Activated T-helper 17 cell treated with anti-CD3 and anti-CD28 coated beads, Interleukin-2, amount 50 U/mL, for 72 hours (primary cell): ENCODE measurements at regions not wholly inside any gene's neighbourhood (a gene's known extent, or its start where the extent isn't known, plus 50 kb on each side); places are given as distances from the start of the nearest gene placed in this dataset.

Experiments
- ATAC-seq: fragments of 150-1000 bp; cut with Tn5 transposase; replicated peaks from 2 replicates; pipeline ENCODE4 v1.10.0; 2021; ENCODE audit warnings: mild to moderate bottlenecking, moderate library complexity
- H3K27ac Mint-ChIP-seq: one replicate; pipeline ENCODE4 v1.8.0; 2022; ENCODE audit warnings: mixed read lengths
- H3K27me3 Mint-ChIP-seq: one replicate; pipeline ENCODE4 v1.8.0; 2022; ENCODE audit warnings: mixed read lengths
- H3K36me3 Mint-ChIP-seq: one replicate; pipeline ENCODE4 v1.8.0; 2022; ENCODE audit warnings: low read depth, mild to moderate bottlenecking, mixed read lengths
- H3K4me1 Mint-ChIP-seq: one replicate; pipeline ENCODE4 v1.8.0; 2022; ENCODE audit warnings: mixed read lengths
- H3K4me3 Mint-ChIP-seq: one replicate; pipeline ENCODE4 v1.8.0; 2022; ENCODE audit warnings: mild to moderate bottlenecking, mixed read lengths
- H3K9me3 Mint-ChIP-seq: one replicate; pipeline ENCODE4 v1.8.0; 2022; ENCODE audit warnings: mixed read lengths

DNA sequence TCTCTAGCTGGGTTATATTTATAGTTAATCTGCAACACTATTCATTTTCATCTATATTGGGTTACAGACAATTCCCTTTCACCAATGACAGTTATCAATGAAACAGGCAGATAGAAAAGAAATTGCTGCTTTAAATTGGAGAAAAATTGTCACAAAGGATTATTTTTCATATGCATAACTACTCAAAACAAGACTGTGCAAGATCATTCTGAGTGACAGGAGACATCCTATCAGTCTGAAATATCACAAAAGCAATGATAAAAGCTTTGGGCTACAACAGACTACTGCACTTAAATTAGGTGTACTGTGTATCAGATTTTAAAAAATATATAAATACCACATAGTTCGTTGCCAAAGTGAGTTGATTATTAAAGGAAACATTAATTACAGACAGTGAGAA is 722.6 kb downstream of the ARAP2 start:
- H3K27ac Mint-ChIP-seq: no peak overlapping the region
- H3K36me3 Mint-ChIP-seq: no peaks in the 10 kb centered on the region
- no peaks in the 10 kb centered on the region for H3K4me1 Mint-ChIP-seq
- no peak overlapping the region for H3K4me3 Mint-ChIP-seq
- no peak for ATAC-seq
- no peaks in the 10 kb centered on the region for H3K27me3 Mint-ChIP-seq
- H3K9me3 Mint-ChIP-seq: peaks cover 4% of the 10 kb centered on the region

DNA sequence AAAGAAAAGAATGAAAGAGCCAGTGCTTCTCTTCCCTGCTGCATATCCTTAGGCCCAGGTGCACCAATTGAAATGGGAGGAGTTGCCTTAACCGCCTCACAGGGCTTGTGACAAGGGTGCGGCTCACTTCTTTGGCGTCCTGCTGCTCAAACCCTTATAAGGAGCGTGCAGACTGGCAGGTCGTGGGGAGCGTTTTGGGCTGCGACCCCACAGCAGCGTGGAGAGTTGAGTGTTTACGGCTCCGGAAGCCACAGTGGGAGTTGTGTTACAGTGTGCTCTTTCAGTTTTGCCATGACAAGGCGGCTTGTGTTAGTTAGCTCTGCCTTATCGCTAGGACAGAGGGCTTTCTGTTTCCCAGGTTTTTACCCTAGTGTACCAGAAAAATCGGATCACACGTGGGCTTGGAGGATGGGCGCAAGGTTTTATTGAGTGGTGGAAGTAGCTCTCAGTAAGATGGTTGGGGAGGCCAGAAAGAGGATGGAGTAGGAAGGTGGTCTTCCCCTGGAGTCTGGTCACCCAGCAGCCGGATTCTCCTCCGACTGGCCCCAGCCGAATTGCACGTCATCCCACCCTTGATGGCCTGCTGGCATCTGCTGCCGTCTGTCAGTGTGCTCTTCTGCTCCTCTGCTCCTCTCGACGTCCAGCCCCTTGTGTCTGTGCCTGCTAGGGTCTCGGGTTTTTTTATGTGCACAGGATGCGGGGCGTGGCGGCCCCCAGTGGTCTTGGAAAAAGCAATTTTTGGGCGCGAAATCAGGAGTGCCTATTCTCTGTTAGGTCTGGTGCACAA is 718.9 kb downstream of the ARAP2 start:
- H3K4me3 Mint-ChIP-seq: no peak overlapping the region
- peaks cover 7% of the 10 kb centered on the region for H3K9me3 Mint-ChIP-seq
- no peak overlapping the region for H3K27ac Mint-ChIP-seq
- no peaks in the 10 kb centered on the region for H3K27me3 Mint-ChIP-seq
- no peaks in the 10 kb centered on the region for H3K36me3 Mint-ChIP-seq
- no peak for ATAC-seq
- no peaks in the 10 kb centered on the region for H3K4me1 Mint-ChIP-seq

GRCh38 chr4:35526456-35526855 is 717.9 kb downstream of the ARAP2 start:
- Mint-ChIP-seq H3K36me3 (no peaks in the 10 kb centered on the region), H3K4me1 (no peaks in the 10 kb centered on the region), H3K27ac (no peak overlapping the region), H3K9me3 (peaks cover 3% of the 10 kb centered on the region), H3K27me3 (no peaks in the 10 kb centered on the region), H3K4me3 (no peak overlapping the region)
- ATAC-seq: no peak

- H3K36me3 Mint-ChIP-seq: no peaks in the 10 kb centered on the region
- H3K4me3 Mint-ChIP-seq: no peak overlapping the region
- H3K4me1 Mint-ChIP-seq: no peaks in the 10 kb centered on the region
- no peaks in the 10 kb centered on the region for H3K27me3 Mint-ChIP-seq
- H3K27ac Mint-ChIP-seq: no peak overlapping the region
- no peak for ATAC-seq
- H3K9me3 Mint-ChIP-seq: peaks cover 3% of the 10 kb centered on the region
Observed at GRCh38 chr4:35534962-35535361, 709.4 kb downstream of the ARAP2 start.

GRCh38 chr4:35538807-35539206 is 705.5 kb downstream of the ARAP2 start:
- H3K27me3 Mint-ChIP-seq: no peaks in the 10 kb centered on the region
- H3K36me3 Mint-ChIP-seq: no peaks in the 10 kb centered on the region
- no peaks in the 10 kb centered on the region for H3K4me1 Mint-ChIP-seq
- H3K4me3 Mint-ChIP-seq: no peak overlapping the region
- peaks cover 4% of the 10 kb centered on the region for H3K9me3 Mint-ChIP-seq
- H3K27ac Mint-ChIP-seq: no peak overlapping the region
- ATAC-seq: no peak

GRCh38 chr4:35539404-35540055 is 704.8 kb downstream of the ARAP2 start:
- no peak overlapping the region for H3K27ac Mint-ChIP-seq
- no peaks in the 10 kb centered on the region for H3K36me3 Mint-ChIP-seq
- no peak overlapping the region for H3K4me3 Mint-ChIP-seq
- no peak for ATAC-seq
- H3K9me3 Mint-ChIP-seq: peaks cover 4% of the 10 kb centered on the region
- no peaks in the 10 kb centered on the region for H3K4me1 Mint-ChIP-seq
- H3K27me3 Mint-ChIP-seq: no peaks in the 10 kb centered on the region

- no peak for ATAC-seq
- no peaks in the 10 kb centered on the region for H3K4me1 Mint-ChIP-seq
- H3K36me3 Mint-ChIP-seq: no peaks in the 10 kb centered on the region
- peaks cover 4% of the 10 kb centered on the region for H3K9me3 Mint-ChIP-seq
- no peak overlapping the region for H3K4me3 Mint-ChIP-seq
- H3K27ac Mint-ChIP-seq: no peak overlapping the region
- H3K27me3 Mint-ChIP-seq: no peaks in the 10 kb centered on the region
Observed at GRCh38 chr4:35541146-35541887, 703.0 kb downstream of the ARAP2 start.

DNA sequence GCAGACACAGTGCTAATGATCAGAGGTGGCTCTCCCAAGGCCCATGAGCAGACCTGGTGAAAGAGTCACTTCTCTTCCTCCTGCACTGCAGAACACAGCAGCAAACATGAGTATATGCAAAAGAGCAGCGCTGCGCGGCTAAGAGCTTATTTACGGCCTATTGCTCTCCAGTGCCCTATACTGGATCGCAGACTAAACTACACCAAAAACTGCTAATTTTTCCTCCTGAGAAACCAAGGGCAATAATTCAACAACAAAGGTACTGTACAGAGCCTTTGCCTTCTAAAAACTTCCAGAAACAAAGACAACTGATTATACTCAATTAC is 702.5 kb downstream of the ARAP2 start:
- H3K4me1 Mint-ChIP-seq: no peaks in the 10 kb centered on the region
- H3K27ac Mint-ChIP-seq: no peak overlapping the region
- no peak for ATAC-seq
- H3K27me3 Mint-ChIP-seq: no peaks in the 10 kb centered on the region
- H3K36me3 Mint-ChIP-seq: no peaks in the 10 kb centered on the region
- H3K9me3 Mint-ChIP-seq: peaks cover 4% of the 10 kb centered on the region
- H3K4me3 Mint-ChIP-seq: no peak overlapping the region

GRCh38 chr4:35548921-35549320 is 695.4 kb downstream of the ARAP2 start:
- Mint-ChIP-seq H3K4me3 (no peak overlapping the region), H3K36me3 (no peaks in the 10 kb centered on the region), H3K9me3 (no peaks in the 10 kb centered on the region), H3K27me3 (no peaks in the 10 kb centered on the region), H3K27ac (no peak overlapping the region), H3K4me1 (no peaks in the 10 kb centered on the region)
- no peak for ATAC-seq

- Mint-ChIP-seq H3K36me3 (no peaks in the 10 kb centered on the region), H3K27ac (no peak overlapping the region), H3K27me3 (no peaks in the 10 kb centered on the region), H3K4me1 (no peaks in the 10 kb centered on the region), H3K4me3 (no peak overlapping the region), H3K9me3 (no peaks in the 10 kb centered on the region)
- no peak for ATAC-seq
Observed at GRCh38 chr4:35556387-35556786, 687.9 kb downstream of the ARAP2 start.

DNA sequence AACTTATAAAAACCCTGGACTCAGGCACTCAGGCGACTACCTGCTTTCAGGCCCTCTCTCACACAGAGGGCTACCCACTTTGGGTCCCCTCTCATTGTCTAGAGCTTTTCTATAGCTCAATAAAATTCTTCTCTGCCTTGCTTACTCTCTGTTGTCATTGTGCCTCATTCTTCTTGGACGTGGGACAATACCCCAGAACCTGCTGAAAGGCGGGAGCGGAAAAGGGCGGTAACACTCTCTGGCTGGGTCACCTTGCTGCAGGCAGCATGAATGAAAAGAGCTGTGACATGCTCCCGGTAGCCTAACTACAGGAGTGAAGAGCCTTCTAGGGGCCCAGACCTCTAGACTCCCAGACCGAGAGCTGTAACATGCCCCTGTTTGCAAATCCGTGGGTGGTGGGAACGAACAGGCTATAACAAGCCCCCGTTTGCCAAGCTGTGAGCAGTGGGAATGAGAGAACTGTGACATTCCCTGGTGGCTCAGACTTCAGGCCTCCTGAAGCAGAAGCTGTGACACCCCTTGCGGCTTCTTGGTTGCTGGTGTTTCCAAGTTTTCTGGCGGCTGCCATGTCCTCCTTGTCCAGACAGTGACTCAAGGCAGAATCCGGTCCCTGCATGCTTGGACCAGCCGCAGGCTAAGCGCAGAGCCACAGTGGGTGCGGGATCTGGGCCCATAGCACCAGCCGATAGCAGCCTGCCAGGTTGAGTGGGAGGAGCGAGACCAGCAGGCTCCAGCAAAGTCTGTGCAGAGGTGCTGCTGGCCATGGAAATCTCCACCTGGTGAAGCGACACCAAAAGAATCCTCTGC is 684.6 kb downstream of the ARAP2 start:
- Mint-ChIP-seq H3K4me3 (no peak overlapping the region), H3K9me3 (no peaks in the 10 kb centered on the region), H3K36me3 (no peaks in the 10 kb centered on the region), H3K27me3 (no peaks in the 10 kb centered on the region), H3K27ac (no peak overlapping the region), H3K4me1 (no peaks in the 10 kb centered on the region)
- ATAC-seq: no peak

DNA sequence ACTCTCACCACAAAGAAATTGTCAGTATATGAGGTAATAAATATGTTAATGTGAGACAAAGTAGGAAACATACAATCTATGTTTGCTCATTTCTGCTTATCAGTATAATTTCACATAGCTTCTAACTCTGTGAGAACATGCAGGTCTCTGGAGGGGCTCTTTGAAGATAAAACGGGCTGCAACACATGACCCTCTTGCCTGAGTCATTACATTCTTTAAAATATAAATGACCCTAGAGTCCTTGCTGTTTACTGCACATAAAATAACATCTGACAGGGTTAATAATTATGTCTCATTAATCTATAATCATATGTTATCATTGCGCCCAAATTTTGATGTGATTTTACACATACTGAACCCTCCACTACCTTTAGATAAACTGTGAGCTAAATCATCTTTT is 681.5 kb downstream of the ARAP2 start:
- Mint-ChIP-seq H3K36me3 (no peaks in the 10 kb centered on the region), H3K4me1 (no peaks in the 10 kb centered on the region), H3K27me3 (no peaks in the 10 kb centered on the region), H3K27ac (no peak overlapping the region), H3K4me3 (no peak overlapping the region), H3K9me3 (no peaks in the 10 kb centered on the region)
- no peak for ATAC-seq

DNA sequence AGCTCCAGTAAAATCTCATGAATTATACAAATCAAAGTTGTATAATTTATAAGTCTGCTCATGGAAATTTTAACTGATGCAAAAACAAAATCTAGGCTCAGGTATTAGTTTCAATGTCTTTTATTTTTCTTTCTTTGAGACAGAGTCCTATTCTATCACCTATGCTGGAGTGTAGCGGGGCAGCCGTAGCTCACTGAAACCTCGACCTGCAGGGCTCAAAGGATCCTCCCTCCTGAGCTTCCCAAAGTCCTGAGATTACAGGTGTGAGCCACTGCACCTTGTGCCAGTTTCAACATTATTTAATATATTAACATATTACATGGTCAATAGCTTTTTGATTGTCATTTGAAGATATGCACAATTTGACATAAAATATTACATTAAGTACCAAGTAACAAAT is 678.7 kb downstream of the ARAP2 start:
- Mint-ChIP-seq H3K9me3 (peaks cover 5% of the 10 kb centered on the region), H3K27ac (no peak overlapping the region), H3K4me1 (no peaks in the 10 kb centered on the region), H3K27me3 (no peaks in the 10 kb centered on the region), H3K36me3 (no peaks in the 10 kb centered on the region), H3K4me3 (no peak overlapping the region)
- no peak for ATAC-seq

GRCh38 chr4:35591035-35591434 is 653.3 kb downstream of the ARAP2 start:
- Mint-ChIP-seq H3K4me3 (no peak overlapping the region), H3K36me3 (no peaks in the 10 kb centered on the region), H3K4me1 (no peaks in the 10 kb centered on the region), H3K27ac (no peak overlapping the region), H3K27me3 (no peaks in the 10 kb centered on the region), H3K9me3 (peaks cover 6% of the 10 kb centered on the region)
- ATAC-seq: no peak
